GM11168 (cell line): ENCODE measurements at regions not wholly inside any gene's neighbourhood (a gene's known extent, or its start where the extent isn't known, plus 50 kb on each side); places are given as distances from the start of the nearest gene placed in this dataset.

Source experiments
- in situ Hi-C: fragments of 300-500 bp; cut with MboI; formaldehyde crosslinking; loops from one replicate; pipeline ENCODE4 v1.12.0; 2022; ENCODE audit warnings: low sequenced_read_pairs; ENCODE audit not compliant: unreplicated experiment

DNA sequence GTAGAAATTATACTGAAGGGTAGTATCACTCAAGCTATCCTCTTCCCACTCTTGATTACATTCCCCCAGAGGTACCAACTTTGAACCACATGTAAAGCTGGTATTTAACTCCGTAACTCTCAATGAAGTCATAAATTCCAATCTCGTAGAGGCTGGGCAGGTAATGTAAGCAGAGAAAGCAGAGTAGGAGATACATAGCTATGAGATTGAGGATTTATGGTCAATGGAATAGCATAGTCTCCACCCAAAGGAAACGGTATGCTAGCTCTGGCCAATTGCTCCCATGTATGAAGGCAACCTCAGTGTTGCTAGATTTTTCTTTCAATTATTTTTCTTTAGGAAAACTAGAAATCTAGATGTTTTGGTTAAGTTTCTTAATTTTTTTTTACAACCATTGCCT is 163.1 kb upstream of the NRIP1 start:
- in situ Hi-C loops, result no loop called here

- in situ Hi-C loops, result no loop called here
Measured at GRCh38 chr21:15229390-15229789, 164.6 kb upstream of the NRIP1 start.

- in situ Hi-C loops, result no loop called here
Measured at GRCh38 chr21:15233611-15234010, 168.8 kb upstream of the NRIP1 start.

- in situ Hi-C loops, result no loop called here
Measured at GRCh38 chr21:15236111-15236510, 171.3 kb upstream of the NRIP1 start.

DNA sequence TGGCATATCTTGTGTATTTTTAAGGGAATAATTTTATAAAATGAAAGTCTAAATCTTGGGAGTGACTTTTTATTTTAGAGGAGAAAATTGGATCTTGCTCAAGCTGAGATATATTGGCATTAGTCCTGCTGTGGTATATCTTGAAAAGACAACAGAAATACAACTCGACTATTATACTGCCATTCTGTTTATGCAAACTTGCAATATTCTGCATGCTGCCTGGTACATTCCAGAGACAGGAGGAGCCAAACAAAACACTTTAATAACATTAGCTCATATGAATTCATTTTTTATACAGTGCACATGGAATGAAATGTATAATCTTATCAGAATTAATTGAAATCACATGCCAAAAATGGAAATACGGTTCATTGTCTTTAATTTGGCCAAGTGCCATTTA is 176.0 kb upstream of the NRIP1 start:
- in situ Hi-C loops, result no loop called here

GRCh38 chr21:15241997-15242736 is 177.4 kb upstream of the NRIP1 start:
- in situ Hi-C loops, result no loop called here

DNA sequence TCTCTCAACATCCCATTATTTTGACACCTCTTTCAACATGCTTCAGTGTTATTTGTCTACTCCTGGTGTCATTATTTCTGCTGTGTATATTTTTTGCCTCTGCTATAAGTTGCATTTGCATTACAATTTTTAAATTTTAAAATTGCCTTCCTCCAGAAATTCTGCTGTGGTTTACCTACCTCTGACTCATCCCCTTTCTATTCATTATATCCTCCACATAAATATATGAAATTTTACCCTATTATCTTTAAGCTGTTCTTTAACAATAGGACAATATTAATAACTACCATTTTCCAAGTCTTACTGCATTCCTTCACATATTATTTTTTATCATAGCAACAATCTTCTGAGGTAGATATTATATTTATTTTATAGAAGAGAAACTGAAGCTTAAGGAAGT is 178.1 kb upstream of the NRIP1 start:
- in situ Hi-C loops, result no loop called here

GRCh38 chr21:15243406-15243805 is 178.6 kb upstream of the NRIP1 start:
- in situ Hi-C loops, result no loop called here

DNA sequence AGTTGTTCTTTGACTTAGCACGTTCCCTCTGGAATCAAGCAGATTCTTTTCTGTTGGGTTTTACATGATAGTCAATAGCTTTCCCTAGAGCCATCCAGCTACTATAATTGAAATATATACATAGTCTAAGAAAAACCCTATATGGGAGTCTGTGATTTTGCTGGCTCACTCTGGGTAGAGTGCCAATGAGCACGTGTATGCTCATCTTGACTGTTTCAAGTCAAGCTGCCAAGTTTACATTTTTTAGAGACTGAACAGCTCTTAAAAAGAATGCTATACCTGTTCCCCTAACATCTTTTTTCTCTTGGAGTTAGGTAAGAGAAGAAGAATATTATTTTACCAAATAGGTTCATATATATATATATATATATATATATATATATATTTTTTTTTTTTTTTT is 182.8 kb upstream of the NRIP1 start:
- in situ Hi-C loops, result no loop called here

- in situ Hi-C loops, result no loop called here
Measured at GRCh38 chr21:15249285-15249993, 184.6 kb upstream of the NRIP1 start.

- in situ Hi-C loops, result no loop called here
Measured at GRCh38 chr21:15250384-15250783, 185.6 kb upstream of the NRIP1 start.

DNA sequence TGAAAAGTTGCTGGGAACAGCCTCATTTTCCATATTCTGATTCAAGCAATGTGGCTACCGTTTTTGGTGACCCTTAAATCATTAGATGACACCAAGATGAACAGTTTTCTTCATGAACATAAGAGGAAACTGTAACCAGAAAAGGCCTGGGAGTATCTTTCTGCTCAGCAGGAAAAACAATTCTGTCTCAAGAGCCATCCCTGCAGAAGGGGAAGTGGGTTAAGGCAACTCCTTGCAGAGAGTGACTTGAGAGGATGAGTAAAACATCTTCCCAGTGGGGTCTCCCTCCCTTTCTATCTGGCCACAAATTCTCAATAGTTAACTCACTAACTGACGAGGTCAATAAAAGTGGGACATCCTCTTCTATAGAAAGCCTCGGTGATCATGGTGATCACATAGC is 187.6 kb upstream of the NRIP1 start:
- in situ Hi-C loops, result no loop called here

DNA sequence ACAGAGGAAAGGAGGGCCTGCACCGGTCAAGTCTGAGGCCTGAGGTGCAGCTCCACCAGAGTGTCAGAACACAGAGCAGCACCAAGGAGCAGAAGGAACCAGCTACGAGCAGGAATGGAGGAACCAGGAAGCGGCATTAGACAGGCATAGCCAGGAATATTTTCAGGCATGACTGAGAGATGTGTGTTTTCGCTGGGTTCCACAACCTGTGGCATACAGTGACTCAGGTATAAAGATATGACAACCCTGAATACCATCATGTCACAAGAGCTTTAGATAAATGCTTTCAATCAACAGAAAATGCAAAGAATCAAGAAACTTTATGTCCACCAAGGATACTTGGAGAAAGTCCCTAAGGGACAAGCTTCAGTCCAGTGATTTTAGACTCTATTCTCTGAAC is 189.3 kb upstream of the NRIP1 start:
- in situ Hi-C loops, result no loop called here

GRCh38 chr21:15255261-15255660 is 190.5 kb upstream of the NRIP1 start:
- in situ Hi-C loops, result no loop called here

- in situ Hi-C loops, result no loop called here
Measured at GRCh38 chr21:15255763-15256162, 191.0 kb upstream of the NRIP1 start.

GRCh38 chr21:15256996-15257395 is 192.2 kb upstream of the NRIP1 start:
- in situ Hi-C loops, result no loop called here

GRCh38 chr21:15257646-15258045 is 192.8 kb upstream of the NRIP1 start:
- in situ Hi-C loops, result no loop called here

- in situ Hi-C loops, result no loop called here
Measured at GRCh38 chr21:15259824-15260223, 195.0 kb upstream of the NRIP1 start.

GRCh38 chr21:15260604-15261003 is 195.8 kb upstream of the NRIP1 start:
- in situ Hi-C loops, result no loop called here

- in situ Hi-C loops, result no loop called here
Measured at GRCh38 chr21:15264084-15264665, 199.4 kb upstream of the NRIP1 start.

GRCh38 chr21:15272171-15272570 is 207.4 kb upstream of the NRIP1 start:
- in situ Hi-C loops, result no loop called here

DNA sequence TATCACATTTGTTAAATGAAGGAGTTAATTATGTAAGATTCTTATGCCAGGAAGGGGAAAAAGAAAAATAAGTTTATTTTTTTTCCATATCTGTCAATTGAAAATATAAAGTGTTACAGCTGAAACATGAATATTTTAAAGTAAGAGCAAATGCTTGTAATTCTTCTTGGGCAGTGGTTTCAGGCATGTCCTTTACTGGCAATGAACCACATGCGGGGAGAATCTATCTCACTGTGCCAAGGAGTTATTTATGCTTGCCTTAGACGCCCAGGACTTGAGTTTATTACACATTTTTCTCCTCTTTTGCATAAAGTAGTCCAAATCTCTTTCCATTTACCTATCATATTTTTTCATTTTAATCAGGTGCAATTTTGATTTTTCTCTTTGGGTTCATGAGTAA is 207.8 kb upstream of the NRIP1 start:
- in situ Hi-C loops, result no loop called here
